HFFc6 (cell line): ENCODE measurements at regions not wholly inside any gene's neighbourhood (a gene's known extent, or its start where the extent isn't known, plus 50 kb on each side); places are given as distances from the start of the nearest gene placed in this dataset.

Source experiments
- DNase-seq: peaks from one replicate; pipeline ENCODE4 v3.0.0-alpha.2; 2018
- H3K27ac Mint-ChIP-seq: 2 replicates; pipeline ENCODE4 v1.8.0; 2020; ENCODE audit warnings: mild to moderate bottlenecking, mixed read lengths
- H3K27me3 Mint-ChIP-seq: 2 replicates; pipeline ENCODE4 v1.8.0; 2021; ENCODE audit warnings: mild to moderate bottlenecking, moderate library complexity, mixed read lengths; ENCODE audit not compliant: insufficient read depth
- H3K36me3 Mint-ChIP-seq: 2 replicates; pipeline ENCODE4 v1.8.0; 2021; ENCODE audit warnings: low read depth, mixed read lengths
- H3K4me1 Mint-ChIP-seq: 2 replicates; pipeline ENCODE4 v1.8.0; 2020; ENCODE audit warnings: low read depth, mixed read lengths
- H3K4me3 Mint-ChIP-seq: 2 replicates; pipeline ENCODE4 v1.8.0; 2020; ENCODE audit warnings: mild to moderate bottlenecking, moderate library complexity, mixed read lengths
- H3K9me3 Mint-ChIP-seq: 2 replicates; pipeline ENCODE4 v1.8.0; 2020; ENCODE audit warnings: mild to moderate bottlenecking, mixed read lengths
- CTCF ChIP-seq: fragments of 200-600 bp; sonication (generic); IDR thresholded peaks from 2 replicates; pipeline ENCODE4 v1.5.0; 2021; ENCODE audit warnings: antibody characterized with exemption, mild to moderate bottlenecking

GRCh38 chr19:30891051-30891450 lies 458.2 kb downstream of the TSHZ3 start:
- no peak for DNase-seq
- Mint-ChIP-seq H3K36me3 (no peaks in the 10 kb centered on the region), H3K9me3 (peaks cover 27% of the 10 kb centered on the region), H3K27me3 (no peaks in the 10 kb centered on the region; the same call in 1 of the 2 replicates), H3K4me3 (no peak overlapping the region), H3K27ac (no peak overlapping the region), H3K4me1 (no peaks in the 10 kb centered on the region)
- no peak for TF ChIP-seq CTCF

- TF ChIP-seq CTCF, result no peak
- Mint-ChIP-seq H3K27ac (no peak overlapping the region), H3K9me3 (peaks cover 28% of the 10 kb centered on the region), H3K36me3 (no peaks in the 10 kb centered on the region), H3K4me1 (no peaks in the 10 kb centered on the region), H3K4me3 (no peak overlapping the region), H3K27me3 (no peaks in the 10 kb centered on the region; the same call in none of the 2 replicates)
- no peak for DNase-seq
Measured at GRCh38 chr19:30890033-30890432, 459.2 kb downstream of the TSHZ3 start.

GRCh38 chr19:30888937-30889336 lies 460.3 kb downstream of the TSHZ3 start:
- Mint-ChIP-seq H3K27ac (no peak overlapping the region), H3K4me3 (no peak overlapping the region), H3K27me3 (no peaks in the 10 kb centered on the region; the same call in none of the 2 replicates), H3K9me3 (peaks cover 34% of the 10 kb centered on the region), H3K36me3 (no peaks in the 10 kb centered on the region), H3K4me1 (no peaks in the 10 kb centered on the region)
- no peak for TF ChIP-seq CTCF
- DNase-seq, result no peak

- H3K9me3 Mint-ChIP-seq, result peaks cover 34% of the 10 kb centered on the region
- no peaks in the 10 kb centered on the region for H3K4me1 Mint-ChIP-seq
- no peak for TF ChIP-seq CTCF
- no peaks in the 10 kb centered on the region for H3K36me3 Mint-ChIP-seq
- H3K27me3 Mint-ChIP-seq, result no peaks in the 10 kb centered on the region; the same call in none of the 2 replicates
- no peak overlapping the region for H3K27ac Mint-ChIP-seq
- H3K4me3 Mint-ChIP-seq, result no peak overlapping the region
- no peak for DNase-seq
Measured at GRCh38 chr19:30887042-30887441, 462.2 kb downstream of the TSHZ3 start.

GRCh38 chr19:30886222-30886621 lies 463.0 kb downstream of the TSHZ3 start:
- Mint-ChIP-seq H3K27ac (no peak overlapping the region), H3K9me3 (peaks cover 34% of the 10 kb centered on the region), H3K4me1 (no peaks in the 10 kb centered on the region), H3K4me3 (no peak overlapping the region), H3K27me3 (no peaks in the 10 kb centered on the region; the same call in none of the 2 replicates), H3K36me3 (no peaks in the 10 kb centered on the region)
- no peak for DNase-seq
- no peak for TF ChIP-seq CTCF
